Esophagus squamous epithelium (tissue), 5 donors: ENCODE measurements at regions not wholly inside any gene's neighbourhood (a gene's known extent, or its start where the extent isn't known, plus 50 kb on each side); places are given as distances from the start of the nearest gene placed in this dataset.

Experiments
- DNase-seq: peaks from one replicate; lab custom pipeline; 2025; lab: John Stamatoyannopoulos, UW
- H3K27ac ChIP-seq, 4 donors: fragments of 200-600 bp; sonication (generic); one replicate each; pipeline ENCODE4 v1.5.1; 2016 to 2019; ENCODE audit warnings: mild to moderate bottlenecking in 1 of 4
- H3K27me3 ChIP-seq, 4 donors: fragments of 200-600 bp; sonication (generic); 1 replicate in 3 of 4; 2 replicates in 1 of 4; pipeline versions ENCODE4 v1.5.1 to v1.6.0; 2017 to 2021; ENCODE audit warnings: antibody characterized with exemption in 1 of 4
- H3K36me3 ChIP-seq, 3 donors: fragments of 200-600 bp; sonication (generic); one replicate each; pipeline ENCODE4 v1.5.1; 2016 to 2019
- H3K4me1 ChIP-seq, 3 donors: fragments of 200-600 bp; sonication (generic); one replicate each; pipeline ENCODE4 v1.5.1; 2017 to 2019
- H3K4me3 ChIP-seq, 4 donors: fragments of 200-600 bp; sonication (generic); 1 replicate in 3 of 4; 2 replicates in 1 of 4; pipeline ENCODE4 v1.5.1; 2016 to 2019; ENCODE audit warnings: mild to moderate bottlenecking in 2 of 4, moderate library complexity in 1 of 4
- H3K9me3 ChIP-seq, 3 donors: fragments of 200-600 bp; sonication (generic); one replicate each; pipeline ENCODE4 v1.5.1; 2016 to 2019
- POLR2A ChIP-seq, 4 donors: fragments of 450-650 bp; IDR thresholded peaks; one replicate each; pipeline ENCODE4 v1.6.1; 2017; ENCODE audit warnings: antibody characterized with exemption in 4 of 4, mild to moderate bottlenecking in 4 of 4, moderate library complexity in 3 of 4
- WGBS, 2 donors: methylation state at CpG; one replicate each; pipeline ENCODE4 v1.1.5; 2018; 5-methylcytosine and 5-hydroxymethylcytosine counted together
- intact Hi-C: fragments of 100-400 bp; cut with DNase I; formaldehyde crosslinking; loops from one replicate; pipeline ENCODE4 v1.15.0; 2022
- TF ChIP-seq, protein P1 (sequence below), 6 experiments: fragments of 450-650 bp in 4 of 6; fragments of 200-600 bp in 2 of 6; sonication (generic) in 2 of 6; IDR thresholded peaks; one replicate each; pipeline ENCODE4 v1.5.1; 2016 to 2019; ENCODE audit warnings: antibody characterized with exemption in 6 of 6, mild to moderate bottlenecking in 4 of 6, moderate library complexity in 4 of 6
- donor health status: DM: yes; HTN: yes; CAD: no.

DNA sequence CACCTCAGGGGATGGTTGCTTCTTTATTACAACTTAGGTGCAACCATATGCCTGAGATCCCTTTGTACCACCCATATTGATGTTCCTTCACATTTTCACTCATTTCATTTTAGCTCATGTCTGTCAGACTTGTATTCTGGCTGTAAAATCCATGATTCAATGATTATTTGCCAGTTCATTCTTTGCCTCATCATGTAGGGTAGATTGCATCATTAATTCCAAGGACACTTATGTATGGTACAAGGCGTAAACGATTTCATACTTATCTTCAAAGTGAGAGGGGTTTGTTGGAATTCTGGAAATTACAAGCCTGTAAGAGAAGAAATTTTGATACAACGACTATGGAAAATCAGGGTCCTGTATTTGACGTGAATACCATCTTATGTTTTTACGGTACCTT is 685.0 kb upstream of the FANCL start:
- WGBS, 2 donors, result 93% methylated on average over 5 of the region's 5 CpGs
- TF ChIP-seq, protein P1, sequence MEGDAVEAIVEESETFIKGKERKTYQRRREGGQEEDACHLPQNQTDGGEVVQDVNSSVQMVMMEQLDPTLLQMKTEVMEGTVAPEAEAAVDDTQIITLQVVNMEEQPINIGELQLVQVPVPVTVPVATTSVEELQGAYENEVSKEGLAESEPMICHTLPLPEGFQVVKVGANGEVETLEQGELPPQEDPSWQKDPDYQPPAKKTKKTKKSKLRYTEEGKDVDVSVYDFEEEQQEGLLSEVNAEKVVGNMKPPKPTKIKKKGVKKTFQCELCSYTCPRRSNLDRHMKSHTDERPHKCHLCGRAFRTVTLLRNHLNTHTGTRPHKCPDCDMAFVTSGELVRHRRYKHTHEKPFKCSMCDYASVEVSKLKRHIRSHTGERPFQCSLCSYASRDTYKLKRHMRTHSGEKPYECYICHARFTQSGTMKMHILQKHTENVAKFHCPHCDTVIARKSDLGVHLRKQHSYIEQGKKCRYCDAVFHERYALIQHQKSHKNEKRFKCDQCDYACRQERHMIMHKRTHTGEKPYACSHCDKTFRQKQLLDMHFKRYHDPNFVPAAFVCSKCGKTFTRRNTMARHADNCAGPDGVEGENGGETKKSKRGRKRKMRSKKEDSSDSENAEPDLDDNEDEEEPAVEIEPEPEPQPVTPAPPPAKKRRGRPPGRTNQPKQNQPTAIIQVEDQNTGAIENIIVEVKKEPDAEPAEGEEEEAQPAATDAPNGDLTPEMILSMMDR (IDR thresholded peaks at IDR 0.05), result no peak
- no peak for TF ChIP-seq POLR2A (IDR thresholded peaks at IDR 0.05)
- intact Hi-C loops, result no loop called here

DNA sequence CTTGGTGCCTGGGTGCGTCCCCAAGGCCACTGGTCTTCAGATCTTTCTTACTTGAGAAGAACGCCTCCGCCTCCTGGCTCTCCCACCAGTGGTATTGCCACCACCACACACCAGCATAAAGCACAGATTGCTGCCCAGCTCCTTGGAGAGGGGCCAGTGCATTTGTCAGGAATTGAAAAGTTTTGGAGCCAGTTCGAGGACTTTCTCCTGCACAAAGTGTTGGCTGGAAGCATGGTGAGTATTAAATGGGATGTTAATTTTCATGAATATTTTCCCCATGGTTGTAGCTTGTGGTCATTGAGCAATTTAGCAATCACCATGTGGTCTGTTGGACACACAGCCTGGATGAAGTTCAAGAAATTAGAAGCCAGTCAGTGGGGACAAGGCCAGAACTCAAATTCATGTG is 684.6 kb upstream of the FANCL start:
- DNase-seq, result no peak
- H3K9me3 ChIP-seq, result no peaks in the 10 kb centered on the region
- TF ChIP-seq, protein P1 (IDR thresholded peaks at IDR 0.05), result no peak
- TF ChIP-seq POLR2A (IDR thresholded peaks at IDR 0.05), result no peak
- 68 to 71% methylated on average over 4 of the region's 4 CpGs for WGBS, 2 donors
- H3K4me3 ChIP-seq, result no peak overlapping the region
- peaks cover 0 to 4% (median 0%) of the 10 kb centered on the region in 4 donors for H3K27me3 ChIP-seq
- intact Hi-C loops, result no loop called here
- H3K4me1 ChIP-seq, result no peaks in the 10 kb centered on the region
- no peak overlapping the region for H3K27ac ChIP-seq
- no peaks in the 10 kb centered on the region for H3K36me3 ChIP-seq

More for the DNA sequence above, 685.0 kb upstream of the FANCL start:
- no peak for DNase-seq
- no peaks in the 10 kb centered on the region for H3K4me1 ChIP-seq
- no peaks in the 10 kb centered on the region for H3K36me3 ChIP-seq
- H3K9me3 ChIP-seq, result no peaks in the 10 kb centered on the region
- no peak overlapping the region for H3K4me3 ChIP-seq
- no peak overlapping the region for H3K27ac ChIP-seq
- H3K27me3 ChIP-seq, result peaks cover 0 to 4% (median 0%) of the 10 kb centered on the region in 4 donors

DNA sequence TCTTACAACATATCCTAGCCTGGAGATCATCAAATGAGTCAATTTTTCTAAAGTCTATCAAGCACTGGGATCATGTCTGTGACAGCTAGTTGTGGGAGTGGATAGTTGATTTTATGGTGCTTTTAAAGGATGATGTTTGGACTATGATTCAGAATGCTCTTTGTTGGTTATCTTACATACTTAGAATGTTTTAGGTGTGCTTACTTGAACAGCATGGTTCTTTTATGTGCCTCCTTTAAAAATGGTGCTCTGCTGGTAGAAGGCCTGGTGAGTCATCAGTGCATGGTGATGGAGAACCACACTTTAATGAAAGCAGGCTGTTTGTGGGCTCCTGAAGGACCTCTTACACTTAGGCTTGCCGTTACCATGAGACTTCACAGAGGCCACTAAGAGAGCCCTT is 682.7 kb upstream of the FANCL start:
- 73 to 100% methylated on average over 1 of the region's 1 CpG for WGBS, 2 donors
- DNase-seq, result no peak

DNA sequence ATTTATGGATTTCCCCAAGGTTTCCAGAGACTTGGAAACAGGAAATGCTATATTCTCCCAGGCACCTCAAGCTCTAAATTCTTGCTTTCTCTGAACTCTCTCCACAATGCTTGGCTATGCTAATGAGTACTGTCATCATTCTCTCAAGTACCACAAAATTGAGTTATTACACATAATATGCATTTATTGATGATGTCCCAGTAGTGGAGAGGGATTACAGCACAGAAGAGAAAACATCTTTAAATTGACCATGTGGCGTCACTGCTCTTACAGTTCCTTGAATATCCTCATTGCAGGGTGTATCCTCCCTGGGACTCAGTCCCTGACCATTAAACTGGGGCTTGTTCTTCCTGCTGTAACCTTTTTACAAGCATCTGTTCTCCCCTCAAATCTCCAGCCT is 681.1 kb upstream of the FANCL start:
- intact Hi-C loops, result no loop called here
- Histone ChIP-seq H3K36me3 (no peaks in the 10 kb centered on the region), H3K4me1 (no peaks in the 10 kb centered on the region), H3K9me3 (no peaks in the 10 kb centered on the region), H3K4me3 (no peak overlapping the region), H3K27me3 (peaks cover 0 to 4% (median 0%) of the 10 kb centered on the region in 4 donors), H3K27ac (no peak overlapping the region)
- 89 to 93% methylated on average over 1 of the region's 1 CpG for WGBS, 2 donors
- no peak for DNase-seq
- TF ChIP-seq, protein P1 (IDR thresholded peaks at IDR 0.05), result no peak
- no peak for TF ChIP-seq POLR2A (IDR thresholded peaks at IDR 0.05)

More for the DNA sequence above, 682.7 kb upstream of the FANCL start:
- TF ChIP-seq, protein P1 (IDR thresholded peaks at IDR 0.05), result no peak
- no peak for TF ChIP-seq POLR2A (IDR thresholded peaks at IDR 0.05)
- Histone ChIP-seq H3K4me1 (no peaks in the 10 kb centered on the region), H3K27me3 (peaks cover 0 to 4% (median 0%) of the 10 kb centered on the region in 4 donors), H3K4me3 (no peak overlapping the region), H3K9me3 (no peaks in the 10 kb centered on the region), H3K36me3 (no peaks in the 10 kb centered on the region), H3K27ac (no peak overlapping the region)
- intact Hi-C loops, result no loop called here

DNA sequence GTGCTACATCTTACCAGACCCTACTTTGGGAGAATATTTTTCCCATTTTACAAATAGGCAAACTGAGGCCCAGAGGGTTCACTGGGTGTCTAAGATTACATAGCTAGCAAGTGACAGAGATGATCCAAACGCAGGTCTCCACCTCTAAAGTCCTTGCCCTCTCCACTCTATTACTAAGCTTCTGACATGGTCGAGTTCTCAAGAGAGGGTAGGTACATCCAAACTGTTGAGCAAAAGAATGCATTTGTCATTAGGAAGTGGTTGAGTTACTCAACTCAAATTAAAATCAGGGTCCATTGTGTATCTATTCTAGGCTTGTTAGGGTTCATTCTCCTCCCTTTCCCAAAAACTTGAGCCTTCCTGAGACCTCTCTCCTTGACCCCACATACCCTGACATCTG is 680.6 kb upstream of the FANCL start:
- H3K4me3 ChIP-seq, result no peak overlapping the region
- H3K36me3 ChIP-seq, result no peaks in the 10 kb centered on the region
- DNase-seq, result no peak
- no peak for TF ChIP-seq POLR2A (IDR thresholded peaks at IDR 0.05)
- TF ChIP-seq, protein P1 (IDR thresholded peaks at IDR 0.05), result no peak
- no peaks in the 10 kb centered on the region for H3K27me3 ChIP-seq
- no peaks in the 10 kb centered on the region for H3K9me3 ChIP-seq
- H3K27ac ChIP-seq, result no peak overlapping the region
- WGBS, 2 donors, result 61 to 63% methylated on average over 2 of the region's 2 CpGs
- intact Hi-C loops, result no loop called here
- H3K4me1 ChIP-seq, result no peaks in the 10 kb centered on the region
